Neural progenitor cell (in vitro differentiated cells): ENCODE measurements at regions not wholly inside any gene's neighbourhood (a gene's known extent, or its start where the extent isn't known, plus 50 kb on each side); places are given as distances from the start of the nearest gene placed in this dataset.
A peak's percentile ranks its signal among the peaks of the same experiment; 100 is the strongest.

Experiments used
- DNase-seq: peaks from one replicate; pipeline ENCODE4 v3.0.0-alpha.2; 2016; ENCODE audit warnings: low spot score
- H2AFZ ChIP-seq: fragments of 200-600 bp; sonication (generic); replicated peaks from 2 replicates; pipeline ENCODE4 v1.6.1; 2016; ENCODE audit warnings: antibody characterized with exemption
- H3F3A ChIP-seq: fragments of 200-600 bp; sonication (generic); 2 replicates; pipeline ENCODE4 v1.6.1; 2016; ENCODE audit warnings: antibody characterized with exemption, low read depth
- H3K27ac ChIP-seq: fragments of 200-600 bp; sonication (generic); 2 replicates; pipeline ENCODE4 v1.5.1; 2016; ENCODE audit warnings: mild to moderate bottlenecking
- H3K27me3 ChIP-seq: fragments of 200-600 bp; sonication (generic); 2 replicates; pipeline ENCODE4 v1.6.1; 2016; ENCODE audit warnings: mild to moderate bottlenecking, moderate library complexity
- H3K36me3 ChIP-seq: fragments of 200-600 bp; sonication (generic); 2 replicates; pipeline ENCODE4 v1.5.1; 2016
- H3K4me1 ChIP-seq: fragments of 200-600 bp; sonication (generic); 2 replicates; pipeline ENCODE4 v1.6.1; 2016; ENCODE audit warnings: mixed run types
- H3K4me2 ChIP-seq: fragments of 200-600 bp; sonication (generic); 2 replicates; pipeline ENCODE4 v1.6.1; 2016
- H3K4me3 ChIP-seq: fragments of 200-600 bp; sonication (generic); 2 replicates; pipeline ENCODE4 v1.5.1; 2016
- H3K79me2 ChIP-seq: fragments of 200-600 bp; sonication (generic); 2 replicates; pipeline ENCODE4 v1.6.1; 2016; ENCODE audit warnings: low read depth
- H3K9ac ChIP-seq: fragments of 200-600 bp; sonication (generic); 2 replicates; pipeline ENCODE4 v1.6.1; 2016
- H3K9me3 ChIP-seq: fragments of 200-600 bp; sonication (generic); 2 replicates; pipeline ENCODE4 v1.5.1; 2016; ENCODE audit warnings: low read depth
- H4K20me1 ChIP-seq: fragments of 200-600 bp; sonication (generic); 2 replicates; pipeline ENCODE4 v1.6.1; 2016; ENCODE audit warnings: low read depth
- H3K27ac Mint-ChIP-seq: 3 replicates; pipeline ENCODE4 v1.8.0; 2021; ENCODE audit warnings: mixed read lengths
- H3K27me3 Mint-ChIP-seq: 2 replicates; pipeline ENCODE4 v1.8.0; 2022; ENCODE audit warnings: low read depth, mild to moderate bottlenecking, inconsistent platforms, moderate library complexity, mixed read lengths; ENCODE audit not compliant: insufficient read depth
- H3K36me3 Mint-ChIP-seq: 3 replicates; pipeline ENCODE4 v1.8.0; 2021; ENCODE audit warnings: mixed read lengths
- H3K4me1 Mint-ChIP-seq: 3 replicates; pipeline ENCODE4 v1.8.0; 2021; ENCODE audit warnings: mixed read lengths
- H3K4me3 Mint-ChIP-seq: 3 replicates; pipeline ENCODE4 v1.8.0; 2021; ENCODE audit warnings: mild to moderate bottlenecking, moderate library complexity, mixed read lengths
- H3K9me3 Mint-ChIP-seq: 3 replicates; pipeline ENCODE4 v1.8.0; 2020; ENCODE audit warnings: mixed read lengths
- CTCF ChIP-seq: fragments of 200-600 bp; sonication (generic); IDR thresholded peaks from 2 replicates; pipeline ENCODE4 v1.5.1; 2017; ENCODE audit warnings: antibody characterized with exemption, mild to moderate bottlenecking
- EZH2 ChIP-seq: fragments of 200-600 bp; sonication (generic); IDR thresholded peaks from 2 replicates; pipeline ENCODE4 v1.6.1; 2017; ENCODE audit warnings: antibody characterized with exemption, mild to moderate bottlenecking, moderate library complexity
- EZH2phosphoT487 ChIP-seq: fragments of 200-600 bp; sonication (generic); IDR thresholded peaks from 2 replicates; pipeline ENCODE4 v1.6.1; 2017; ENCODE audit warnings: antibody characterized with exemption

GRCh38 chr4:174580597-174580996, 58.3 kb upstream of the HPGD start:
- no peaks in the 10 kb centered on the region for H3K36me3 ChIP-seq
- no peak overlapping the region for H3K27ac ChIP-seq
- TF ChIP-seq CTCF (no peak), EZH2 (no peak), EZH2phosphoT487 (no peak)
- H2AFZ ChIP-seq, result no peak overlapping the region
- no peaks in the 10 kb centered on the region for H4K20me1 ChIP-seq
- Mint-ChIP-seq H3K27me3 (no peaks in the 10 kb centered on the region), H3K27ac (no peak overlapping the region), H3K4me3 (no peak overlapping the region), H3K9me3 (no peaks in the 10 kb centered on the region), H3K36me3 (no peaks in the 10 kb centered on the region), H3K4me1 (no peaks in the 10 kb centered on the region)
- no peaks in the 10 kb centered on the region for H3K4me1 ChIP-seq
- H3K79me2 ChIP-seq, result no peaks in the 10 kb centered on the region
- no peaks in the 10 kb centered on the region for H3K27me3 ChIP-seq
- H3K9me3 ChIP-seq, result no peaks in the 10 kb centered on the region
- no peak overlapping the region for H3K4me2 ChIP-seq
- no peak overlapping the region for H3K9ac ChIP-seq
- no peaks in the 10 kb centered on the region for H3F3A ChIP-seq
- H3K4me3 ChIP-seq, result no peak overlapping the region
- DNase-seq, result no peak

- Mint-ChIP-seq H3K4me1 (no peaks in the 10 kb centered on the region), H3K36me3 (no peaks in the 10 kb centered on the region), H3K27me3 (no peaks in the 10 kb centered on the region), H3K27ac (no peak overlapping the region), H3K9me3 (no peaks in the 10 kb centered on the region), H3K4me3 (no peak overlapping the region)
- Histone ChIP-seq H3F3A (no peaks in the 10 kb centered on the region), H3K79me2 (no peaks in the 10 kb centered on the region), H2AFZ (no peak overlapping the region), H3K4me2 (no peak overlapping the region), H3K9ac (no peak overlapping the region), H4K20me1 (no peaks in the 10 kb centered on the region), H3K4me1 (no peaks in the 10 kb centered on the region), H3K4me3 (no peak overlapping the region), H3K9me3 (no peaks in the 10 kb centered on the region), H3K36me3 (no peaks in the 10 kb centered on the region), H3K27me3 (no peaks in the 10 kb centered on the region), H3K27ac (no peak overlapping the region)
- DNase-seq, result no peak
- TF ChIP-seq EZH2phosphoT487 (no peak), EZH2 (no peak), CTCF (no peak)
Measured at GRCh38 chr4:174579421-174579820, 57.1 kb upstream of the HPGD start.

GRCh38 chr4:174578366-174578765, 56.1 kb upstream of the HPGD start:
- Mint-ChIP-seq H3K36me3 (no peaks in the 10 kb centered on the region), H3K27ac (no peak overlapping the region), H3K9me3 (no peaks in the 10 kb centered on the region), H3K4me1 (no peaks in the 10 kb centered on the region), H3K27me3 (no peaks in the 10 kb centered on the region), H3K4me3 (no peak overlapping the region)
- no peak overlapping the region for H3K27ac ChIP-seq
- H3K4me3 ChIP-seq, result no peak overlapping the region
- H3K4me2 ChIP-seq, result no peak overlapping the region
- H3K36me3 ChIP-seq, result no peaks in the 10 kb centered on the region
- no peaks in the 10 kb centered on the region for H3K79me2 ChIP-seq
- H3K9ac ChIP-seq, result no peak overlapping the region
- H2AFZ ChIP-seq, result no peak overlapping the region
- H3K4me1 ChIP-seq, result no peaks in the 10 kb centered on the region
- no peaks in the 10 kb centered on the region for H3F3A ChIP-seq
- H3K9me3 ChIP-seq, result no peaks in the 10 kb centered on the region
- TF ChIP-seq EZH2 (no peak), CTCF (no peak), EZH2phosphoT487 (no peak)
- no peak for DNase-seq
- H4K20me1 ChIP-seq, result no peaks in the 10 kb centered on the region
- H3K27me3 ChIP-seq, result no peaks in the 10 kb centered on the region

- Histone ChIP-seq H3K9ac (no peak overlapping the region), H3F3A (no peaks in the 10 kb centered on the region), H3K27ac (no peak overlapping the region), H3K4me1 (no peaks in the 10 kb centered on the region), H3K27me3 (no peaks in the 10 kb centered on the region), H2AFZ (peak overlapping the region; percentile 48), H3K79me2 (no peaks in the 10 kb centered on the region), H3K4me3 (no peak overlapping the region), H3K9me3 (no peaks in the 10 kb centered on the region), H3K4me2 (no peak overlapping the region), H4K20me1 (no peaks in the 10 kb centered on the region), H3K36me3 (no peaks in the 10 kb centered on the region)
- Mint-ChIP-seq H3K4me1 (no peaks in the 10 kb centered on the region), H3K27ac (no peak overlapping the region), H3K4me3 (no peak overlapping the region), H3K27me3 (peaks cover 3% of the 10 kb centered on the region), H3K36me3 (no peaks in the 10 kb centered on the region), H3K9me3 (no peaks in the 10 kb centered on the region)
- TF ChIP-seq CTCF (no peak), EZH2 (no peak), EZH2phosphoT487 (no peak)
- DNase-seq, result no peak
Measured at GRCh38 chr4:174575436-174575835, 53.1 kb upstream of the HPGD start.
